ENCODE measurements at regions not wholly inside any gene's neighbourhood (a gene's known extent, or its start where the extent isn't known, plus 50 kb on each side); places are given as distances from the start of the nearest gene placed in this dataset.
A peak's percentile ranks its signal among the peaks of the same experiment; 100 is the strongest.

GRCh38 chr6:87788141-87788540 lies 86.1 kb upstream of the AKIRIN2 start:
- no peak for TF ChIP-seq CTCF (IDR thresholded peaks at IDR 0.05)
- Histone ChIP-seq H3K9me3 (no peaks in the 10 kb centered on the region), H3K4me1 (ENCODE audit: low read depth) (no peaks in the 10 kb centered on the region), H3K4me3 (no peak overlapping the region), H3K36me3 (ENCODE audit: low read depth) (no peaks in the 10 kb centered on the region)
- intact Hi-C loops (cut with DNase I, micrococcal nuclease) = no loop called here
- DNase-seq (no peak), ATAC-seq (no peak)

- ATAC-seq = no peak
- DNase-seq = no peak
- TF ChIP-seq CTCF (IDR thresholded peaks at IDR 0.05) = no peak
Observed at GRCh38 chr6:87785229-87785862, 83.3 kb upstream of the AKIRIN2 start.

GRCh38 chr6:87784690-87785089 lies 82.7 kb upstream of the AKIRIN2 start:
- ATAC-seq (no peak), DNase-seq (no peak)
- no peaks in the 10 kb centered on the region for H3K36me3 ChIP-seq (ENCODE audit: low read depth)
- intact Hi-C loops (cut with DNase I, micrococcal nuclease) = no loop called here
- H3K4me3 ChIP-seq = no peak overlapping the region
- TF ChIP-seq CTCF (IDR thresholded peaks at IDR 0.05) = no peak
- H3K9me3 ChIP-seq = no peaks in the 10 kb centered on the region
- H3K4me1 ChIP-seq (ENCODE audit: low read depth) = no peaks in the 10 kb centered on the region

More at GRCh38 chr6:87785229-87785862, 83.3 kb upstream of the AKIRIN2 start:
- Histone ChIP-seq H3K36me3 (ENCODE audit: low read depth) (no peaks in the 10 kb centered on the region), H3K4me1 (ENCODE audit: low read depth) (no peaks in the 10 kb centered on the region), H3K9me3 (no peaks in the 10 kb centered on the region), H3K4me3 (no peak overlapping the region)
- intact Hi-C loops (cut with DNase I, micrococcal nuclease) = no loop called here

GRCh38 chr6:87784051-87784450 lies 82.0 kb upstream of the AKIRIN2 start:
- DNase-seq (no peak), ATAC-seq (peak; percentile 28)
- H3K36me3 ChIP-seq (ENCODE audit: low read depth) = no peaks in the 10 kb centered on the region
- intact Hi-C loops (cut with DNase I, micrococcal nuclease) = no loop called here
- H3K4me1 ChIP-seq (ENCODE audit: low read depth) = no peaks in the 10 kb centered on the region
- no peaks in the 10 kb centered on the region for H3K9me3 ChIP-seq
- no peak for TF ChIP-seq CTCF (IDR thresholded peaks at IDR 0.05)
- H3K4me3 ChIP-seq = no peak overlapping the region

GRCh38 chr6:87779542-87779941 lies 77.5 kb upstream of the AKIRIN2 start:
- intact Hi-C loops (cut with DNase I, micrococcal nuclease) = no loop called here
- no peaks in the 10 kb centered on the region for H3K36me3 ChIP-seq (ENCODE audit: low read depth)
- H3K9me3 ChIP-seq = no peaks in the 10 kb centered on the region
- H3K4me3 ChIP-seq = no peak overlapping the region
- no peak for DNase-seq
- no peak for TF ChIP-seq CTCF (IDR thresholded peaks at IDR 0.05)
- no peaks in the 10 kb centered on the region for H3K4me1 ChIP-seq (ENCODE audit: low read depth)
- ATAC-seq = no peak

Measured in mucosa of descending colon (tissue), 3 donors.